DOHH2 (cell line): ENCODE measurements at regions not wholly inside any gene's neighbourhood (a gene's known extent, or its start where the extent isn't known, plus 50 kb on each side); places are given as distances from the start of the nearest gene placed in this dataset.

ENCODE experiments used
- EZH2phosphoT487 ChIP-seq: fragments of 200-600 bp; sonication (generic); IDR thresholded peaks from 2 replicates; pipeline ENCODE4 v1.6.1; 2017; ENCODE audit warnings: borderline replicate concordance, mild to moderate bottlenecking, antibody characterized with exemption, low read length, moderate library complexity, mixed read lengths
- TF ChIP-seq, protein P1 (sequence below): fragments of 200-600 bp; sonication (generic); IDR thresholded peaks from one replicate; pipeline ENCODE4 v1.5.1; 2014; ENCODE audit warnings: antibody characterized with exemption, mild to moderate bottlenecking, low read depth, low read length; ENCODE audit not compliant: poor library complexity, severe bottlenecking

DNA sequence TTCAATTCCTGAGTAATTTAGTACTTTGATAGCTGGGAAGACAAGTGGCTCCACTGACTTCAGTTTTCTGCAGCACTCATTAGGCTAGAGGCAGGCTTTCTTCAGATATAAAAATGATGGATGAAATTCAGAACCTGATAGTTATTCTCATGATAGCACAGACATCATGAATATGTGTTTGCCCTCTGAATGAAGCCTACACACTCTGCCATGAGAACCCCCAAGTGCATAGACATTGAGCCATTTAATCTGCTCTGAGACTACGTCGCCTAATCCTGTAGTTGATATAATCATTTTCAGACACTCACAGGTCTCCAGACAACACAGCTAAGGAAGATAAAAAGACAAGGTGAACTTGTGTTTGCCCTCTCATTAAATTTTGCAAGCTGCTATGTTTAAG, 566.1 kb downstream of the AMY1C start:
- TF ChIP-seq, protein P1, sequence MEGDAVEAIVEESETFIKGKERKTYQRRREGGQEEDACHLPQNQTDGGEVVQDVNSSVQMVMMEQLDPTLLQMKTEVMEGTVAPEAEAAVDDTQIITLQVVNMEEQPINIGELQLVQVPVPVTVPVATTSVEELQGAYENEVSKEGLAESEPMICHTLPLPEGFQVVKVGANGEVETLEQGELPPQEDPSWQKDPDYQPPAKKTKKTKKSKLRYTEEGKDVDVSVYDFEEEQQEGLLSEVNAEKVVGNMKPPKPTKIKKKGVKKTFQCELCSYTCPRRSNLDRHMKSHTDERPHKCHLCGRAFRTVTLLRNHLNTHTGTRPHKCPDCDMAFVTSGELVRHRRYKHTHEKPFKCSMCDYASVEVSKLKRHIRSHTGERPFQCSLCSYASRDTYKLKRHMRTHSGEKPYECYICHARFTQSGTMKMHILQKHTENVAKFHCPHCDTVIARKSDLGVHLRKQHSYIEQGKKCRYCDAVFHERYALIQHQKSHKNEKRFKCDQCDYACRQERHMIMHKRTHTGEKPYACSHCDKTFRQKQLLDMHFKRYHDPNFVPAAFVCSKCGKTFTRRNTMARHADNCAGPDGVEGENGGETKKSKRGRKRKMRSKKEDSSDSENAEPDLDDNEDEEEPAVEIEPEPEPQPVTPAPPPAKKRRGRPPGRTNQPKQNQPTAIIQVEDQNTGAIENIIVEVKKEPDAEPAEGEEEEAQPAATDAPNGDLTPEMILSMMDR, result no peak
- TF ChIP-seq EZH2phosphoT487, result no peak
